ENCODE measurements at regions not wholly inside any gene's neighbourhood (a gene's known extent, or its start where the extent isn't known, plus 50 kb on each side); places are given as distances from the start of the nearest gene placed in this dataset.

DNA sequence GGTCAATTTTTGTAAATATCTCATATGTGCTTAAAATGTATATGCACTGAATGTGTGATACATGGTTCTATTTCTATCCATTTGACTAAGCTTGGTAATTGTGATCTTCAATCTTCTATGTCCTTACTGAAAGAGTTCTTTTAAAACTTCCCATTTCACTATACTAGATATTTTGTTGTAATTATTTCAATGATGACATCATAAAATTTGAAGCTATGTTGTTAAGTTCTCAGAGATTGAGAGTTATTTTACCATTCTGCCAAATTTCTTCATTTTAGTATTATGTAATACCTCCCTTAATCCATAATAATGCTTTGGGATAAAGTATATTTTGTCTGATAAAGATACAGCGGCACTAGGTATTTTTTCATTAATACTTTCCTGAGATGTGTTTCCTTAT is 1307.3 kb downstream of the RPA4 start:
- Histone ChIP-seq H3F3A (ENCODE audit: insufficient read depth, low read length) (no peaks in the 10 kb centered on the region), H4K20me1 (ENCODE audit: insufficient read depth, low read length) (no peaks in the 10 kb centered on the region), H3K9ac (ENCODE audit: low read length) (no peak overlapping the region), H3K27me3 (ENCODE audit: insufficient read depth, low read length) (no peaks in the 10 kb centered on the region), H3K4me2 (ENCODE audit: low read length) (no peak overlapping the region), H3K79me2 (ENCODE audit: insufficient read depth, low read length) (no peaks in the 10 kb centered on the region), H3K9me3 (ENCODE audit: low read length) (no peaks in the 10 kb centered on the region), H3K4me1 (ENCODE audit: insufficient read depth, low read length, severe bottlenecking) (no peaks in the 10 kb centered on the region), H2AFZ (ENCODE audit: low read length) (no peak overlapping the region), H3K9me2 (ENCODE audit: low read depth, low read length) (no peaks in the 10 kb centered on the region), H3K36me3 (ENCODE audit: insufficient read depth, low read length) (no peaks in the 10 kb centered on the region), H3K27ac (ENCODE audit: low read depth, low read length, poor library complexity, severe bottlenecking) (no peak overlapping the region), H3K4me3 (ENCODE audit: low read depth, low read length, poor library complexity, severe bottlenecking) (no peak overlapping the region)
- TF ChIP-seq CTCF (IDR thresholded peaks at IDR 0.05; ENCODE audit: low read length) (no peak), EZH2 (IDR thresholded peaks at IDR 0.05; ENCODE audit: borderline replicate concordance, low read length) (no peak)

- Histone ChIP-seq H2AFZ (ENCODE audit: low read length) (no peak overlapping the region), H3K9ac (ENCODE audit: low read length) (no peak overlapping the region), H3K4me1 (ENCODE audit: insufficient read depth, low read length, severe bottlenecking) (no peaks in the 10 kb centered on the region), H3K4me3 (ENCODE audit: low read depth, low read length, poor library complexity, severe bottlenecking) (no peak overlapping the region), H4K20me1 (ENCODE audit: insufficient read depth, low read length) (no peaks in the 10 kb centered on the region), H3K79me2 (ENCODE audit: insufficient read depth, low read length) (no peaks in the 10 kb centered on the region), H3K9me2 (ENCODE audit: low read depth, low read length) (no peaks in the 10 kb centered on the region), H3K27me3 (ENCODE audit: insufficient read depth, low read length) (no peaks in the 10 kb centered on the region), H3K27ac (ENCODE audit: low read depth, low read length, poor library complexity, severe bottlenecking) (no peak overlapping the region), H3F3A (ENCODE audit: insufficient read depth, low read length) (no peaks in the 10 kb centered on the region), H3K9me3 (ENCODE audit: low read length) (no peaks in the 10 kb centered on the region), H3K36me3 (ENCODE audit: insufficient read depth, low read length) (no peaks in the 10 kb centered on the region), H3K4me2 (ENCODE audit: low read length) (no peak overlapping the region)
- no peak for TF ChIP-seq CTCF (IDR thresholded peaks at IDR 0.05; ENCODE audit: low read length)
- TF ChIP-seq EZH2 (IDR thresholded peaks at IDR 0.05; ENCODE audit: borderline replicate concordance, low read length) = no peak
Observed at GRCh38 chrX:98194036-98194435, 1310.3 kb downstream of the RPA4 start.

- Histone ChIP-seq H3F3A (ENCODE audit: insufficient read depth, low read length) (no peaks in the 10 kb centered on the region), H3K4me2 (ENCODE audit: low read length) (no peak overlapping the region), H3K9ac (ENCODE audit: low read length) (no peak overlapping the region), H3K9me2 (ENCODE audit: low read depth, low read length) (no peaks in the 10 kb centered on the region), H3K79me2 (ENCODE audit: insufficient read depth, low read length) (no peaks in the 10 kb centered on the region), H3K36me3 (ENCODE audit: insufficient read depth, low read length) (no peaks in the 10 kb centered on the region), H3K4me1 (ENCODE audit: insufficient read depth, low read length, severe bottlenecking) (no peaks in the 10 kb centered on the region), H3K4me3 (ENCODE audit: low read depth, low read length, poor library complexity, severe bottlenecking) (no peak overlapping the region), H3K27ac (ENCODE audit: low read depth, low read length, poor library complexity, severe bottlenecking) (no peak overlapping the region), H3K27me3 (ENCODE audit: insufficient read depth, low read length) (no peaks in the 10 kb centered on the region), H2AFZ (ENCODE audit: low read length) (no peak overlapping the region), H4K20me1 (ENCODE audit: insufficient read depth, low read length) (no peaks in the 10 kb centered on the region), H3K9me3 (ENCODE audit: low read length) (no peaks in the 10 kb centered on the region)
- TF ChIP-seq CTCF (IDR thresholded peaks at IDR 0.05; ENCODE audit: low read length) (no peak), EZH2 (IDR thresholded peaks at IDR 0.05; ENCODE audit: borderline replicate concordance, low read length) (no peak)
Observed at GRCh38 chrX:98203800-98204199, 1320.1 kb downstream of the RPA4 start.
